Type B pancreatic cell (in vitro differentiated cells): ENCODE measurements at regions not wholly inside any gene's neighbourhood (a gene's known extent, or its start where the extent isn't known, plus 50 kb on each side); places are given as distances from the start of the nearest gene placed in this dataset.

Source experiments
- DNase-seq: peaks from one replicate; pipeline ENCODE4 v3.0.0; 2021; ENCODE audit warnings: mixed read lengths; ENCODE audit not compliant: unreplicated experiment; ENCODE audit errors: extremely low spot score
- H3K27ac Mint-ChIP-seq: 2 replicates; pipeline ENCODE4 v1.8.0; 2021; ENCODE audit warnings: mild to moderate bottlenecking, mixed read lengths
- H3K27me3 Mint-ChIP-seq: 2 replicates; pipeline ENCODE4 v1.8.0; 2021; ENCODE audit warnings: mixed read lengths
- H3K36me3 Mint-ChIP-seq: 2 replicates; pipeline ENCODE4 v1.8.0; 2021; ENCODE audit warnings: mixed read lengths
- H3K4me1 Mint-ChIP-seq: one replicate; pipeline ENCODE4 v1.8.0; 2021; ENCODE audit warnings: mixed read lengths; ENCODE audit not compliant: unreplicated experiment
- H3K4me3 Mint-ChIP-seq: 2 replicates; pipeline ENCODE4 v1.8.0; 2021; ENCODE audit warnings: mild to moderate bottlenecking, mixed read lengths
- H3K9me3 Mint-ChIP-seq: 2 replicates; pipeline ENCODE4 v1.8.0; 2021; ENCODE audit warnings: mixed read lengths
- TF ChIP-seq, protein P1 (sequence below): fragments of 200-600 bp; sonication (generic); conservative IDR thresholded peaks from 2 replicates; pipeline ENCODE4 v1.5.0; 2021; ENCODE audit warnings: antibody characterized with exemption, mild to moderate bottlenecking

DNA sequence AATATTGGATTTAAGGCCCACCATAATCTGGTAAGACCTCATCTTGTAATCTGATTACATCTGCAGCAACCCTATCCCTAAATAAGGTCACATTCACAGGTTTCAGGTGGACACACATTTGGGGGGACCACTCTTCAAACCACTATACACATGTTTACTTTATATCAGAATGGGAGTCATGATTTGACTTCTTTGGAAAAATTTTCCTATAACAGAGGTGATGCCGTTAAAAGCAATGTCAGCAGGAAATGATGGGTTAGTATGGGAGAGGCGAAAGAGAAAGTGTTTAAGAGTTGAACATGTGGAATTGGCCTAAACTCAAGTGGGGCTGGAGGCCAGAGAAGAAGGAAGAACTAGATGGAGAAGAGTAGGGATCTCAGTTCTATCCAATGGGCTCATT is 281.7 kb upstream of the ERCC4 start:
- Mint-ChIP-seq H3K9me3 (peaks cover 9% of the 10 kb centered on the region), H3K27me3 (peaks cover 6% of the 10 kb centered on the region), H3K4me1 (peaks cover 5% of the 10 kb centered on the region), H3K4me3 (no peak overlapping the region), H3K36me3 (no peaks in the 10 kb centered on the region), H3K27ac (no peak overlapping the region)
- DNase-seq = no peak
- TF ChIP-seq, protein P1, sequence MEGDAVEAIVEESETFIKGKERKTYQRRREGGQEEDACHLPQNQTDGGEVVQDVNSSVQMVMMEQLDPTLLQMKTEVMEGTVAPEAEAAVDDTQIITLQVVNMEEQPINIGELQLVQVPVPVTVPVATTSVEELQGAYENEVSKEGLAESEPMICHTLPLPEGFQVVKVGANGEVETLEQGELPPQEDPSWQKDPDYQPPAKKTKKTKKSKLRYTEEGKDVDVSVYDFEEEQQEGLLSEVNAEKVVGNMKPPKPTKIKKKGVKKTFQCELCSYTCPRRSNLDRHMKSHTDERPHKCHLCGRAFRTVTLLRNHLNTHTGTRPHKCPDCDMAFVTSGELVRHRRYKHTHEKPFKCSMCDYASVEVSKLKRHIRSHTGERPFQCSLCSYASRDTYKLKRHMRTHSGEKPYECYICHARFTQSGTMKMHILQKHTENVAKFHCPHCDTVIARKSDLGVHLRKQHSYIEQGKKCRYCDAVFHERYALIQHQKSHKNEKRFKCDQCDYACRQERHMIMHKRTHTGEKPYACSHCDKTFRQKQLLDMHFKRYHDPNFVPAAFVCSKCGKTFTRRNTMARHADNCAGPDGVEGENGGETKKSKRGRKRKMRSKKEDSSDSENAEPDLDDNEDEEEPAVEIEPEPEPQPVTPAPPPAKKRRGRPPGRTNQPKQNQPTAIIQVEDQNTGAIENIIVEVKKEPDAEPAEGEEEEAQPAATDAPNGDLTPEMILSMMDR = no peak

DNA sequence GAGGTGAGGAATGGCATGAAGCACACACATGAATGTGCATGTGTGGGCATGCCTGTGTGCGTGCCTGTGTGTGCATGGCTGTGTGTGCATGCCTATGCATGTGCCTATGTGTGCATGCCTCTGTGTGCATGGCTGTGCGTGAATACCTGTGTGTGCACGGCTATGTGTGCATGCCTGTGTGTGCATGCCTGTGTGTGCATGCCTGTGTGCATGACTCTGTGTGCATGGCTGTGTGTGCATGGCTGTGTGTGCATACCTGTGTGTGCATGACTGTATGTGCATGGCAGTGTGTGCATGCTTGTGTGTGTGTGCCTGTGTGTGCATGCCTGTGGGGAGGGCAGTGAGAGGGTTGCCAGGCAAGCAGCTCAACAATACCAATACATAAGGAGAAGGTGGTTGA is 276.5 kb upstream of the ERCC4 start:
- Mint-ChIP-seq H3K36me3 (no peaks in the 10 kb centered on the region), H3K27ac (no peak overlapping the region), H3K27me3 (peaks cover 19% of the 10 kb centered on the region), H3K9me3 (no peaks in the 10 kb centered on the region), H3K4me3 (no peak overlapping the region), H3K4me1 (peaks cover 13% of the 10 kb centered on the region)
- TF ChIP-seq, protein P1 = no peak
- DNase-seq = no peak

DNA sequence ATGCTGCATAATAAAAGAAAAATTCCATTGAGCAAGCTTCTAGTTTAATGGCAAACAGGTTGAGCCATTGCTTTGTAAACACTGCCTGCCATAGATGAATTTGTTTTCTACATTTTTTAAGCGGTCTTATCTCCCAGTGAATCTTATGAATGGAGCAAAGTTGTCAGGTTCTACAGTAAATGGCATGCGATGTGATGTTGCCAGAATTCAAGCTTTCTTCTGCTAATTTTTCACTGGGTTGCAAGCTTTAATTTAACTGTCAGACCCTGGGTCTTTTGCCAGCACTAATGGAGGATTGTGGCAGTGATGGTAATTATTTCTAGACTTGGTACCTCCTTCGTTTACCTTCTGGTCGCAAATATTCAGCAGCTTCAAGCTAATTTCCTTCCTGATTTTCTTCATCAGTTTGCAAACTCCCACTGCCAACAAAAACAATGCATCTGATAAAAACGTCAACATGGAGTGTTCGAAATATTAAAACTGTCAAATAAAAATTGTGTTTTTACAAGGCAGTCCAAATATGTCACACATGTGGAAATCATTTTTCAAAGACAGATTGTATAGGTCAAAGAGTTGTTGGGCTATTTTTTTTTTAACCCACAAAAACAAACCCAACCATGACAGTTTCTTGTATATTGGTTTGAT is 274.2 kb upstream of the ERCC4 start:
- H3K27ac Mint-ChIP-seq = no peak overlapping the region
- no peaks in the 10 kb centered on the region for H3K9me3 Mint-ChIP-seq
- peaks cover 13% of the 10 kb centered on the region for H3K4me1 Mint-ChIP-seq
- no peak for DNase-seq
- peaks cover 25% of the 10 kb centered on the region for H3K27me3 Mint-ChIP-seq
- no peaks in the 10 kb centered on the region for H3K36me3 Mint-ChIP-seq
- no peak overlapping the region for H3K4me3 Mint-ChIP-seq
- TF ChIP-seq, protein P1 = no peak

DNA sequence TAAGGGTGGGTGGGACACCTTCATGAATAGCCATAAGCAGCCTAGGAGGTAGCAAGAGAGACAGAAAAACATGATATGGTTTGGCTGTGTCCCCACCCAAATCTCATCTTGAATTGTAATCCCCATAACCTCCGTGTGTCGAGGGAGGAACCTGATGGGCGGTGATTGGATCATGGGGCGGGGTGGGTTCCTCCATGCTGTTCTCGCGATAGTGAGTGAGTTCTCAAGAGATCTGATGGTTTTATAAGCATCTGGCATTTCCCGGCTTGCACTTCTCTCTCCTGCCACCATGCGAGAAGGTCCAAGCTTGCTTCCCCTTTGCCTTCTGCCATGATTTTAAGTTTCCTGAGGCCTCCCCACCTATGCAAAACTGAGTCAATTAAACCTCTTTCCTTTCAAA is 259.1 kb upstream of the ERCC4 start:
- no peak overlapping the region for H3K27ac Mint-ChIP-seq
- TF ChIP-seq, protein P1 = no peak
- no peaks in the 10 kb centered on the region for H3K4me1 Mint-ChIP-seq
- no peaks in the 10 kb centered on the region for H3K9me3 Mint-ChIP-seq
- H3K27me3 Mint-ChIP-seq = peaks cover 5% of the 10 kb centered on the region
- H3K4me3 Mint-ChIP-seq = no peak overlapping the region
- no peaks in the 10 kb centered on the region for H3K36me3 Mint-ChIP-seq
- no peak for DNase-seq

DNA sequence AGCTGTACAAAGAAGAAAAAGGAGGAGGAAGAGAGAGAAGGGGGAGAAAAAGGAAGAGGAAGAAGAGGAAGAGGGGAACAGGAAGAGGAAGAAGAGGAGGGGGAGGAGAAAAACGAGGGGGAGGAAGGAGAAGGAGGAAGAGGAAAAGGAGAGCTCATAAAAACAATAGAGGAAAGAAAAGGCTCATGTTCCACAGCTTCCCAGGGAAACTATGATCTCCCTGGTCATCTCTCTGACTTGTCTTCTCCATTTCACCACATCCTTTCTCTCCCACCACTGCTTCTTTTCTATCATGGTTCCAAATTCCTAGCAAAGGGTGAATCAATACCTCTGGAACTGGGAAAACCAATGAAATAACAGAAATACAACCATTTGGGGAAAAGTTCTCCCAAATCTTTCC is 254.1 kb upstream of the ERCC4 start:
- no peak for DNase-seq
- TF ChIP-seq, protein P1 = no peak
- H3K4me3 Mint-ChIP-seq = no peak overlapping the region
- H3K27ac Mint-ChIP-seq = no peak overlapping the region
- H3K27me3 Mint-ChIP-seq = peaks cover 8% of the 10 kb centered on the region
- H3K36me3 Mint-ChIP-seq = no peaks in the 10 kb centered on the region
- no peaks in the 10 kb centered on the region for H3K4me1 Mint-ChIP-seq
- no peaks in the 10 kb centered on the region for H3K9me3 Mint-ChIP-seq

DNA sequence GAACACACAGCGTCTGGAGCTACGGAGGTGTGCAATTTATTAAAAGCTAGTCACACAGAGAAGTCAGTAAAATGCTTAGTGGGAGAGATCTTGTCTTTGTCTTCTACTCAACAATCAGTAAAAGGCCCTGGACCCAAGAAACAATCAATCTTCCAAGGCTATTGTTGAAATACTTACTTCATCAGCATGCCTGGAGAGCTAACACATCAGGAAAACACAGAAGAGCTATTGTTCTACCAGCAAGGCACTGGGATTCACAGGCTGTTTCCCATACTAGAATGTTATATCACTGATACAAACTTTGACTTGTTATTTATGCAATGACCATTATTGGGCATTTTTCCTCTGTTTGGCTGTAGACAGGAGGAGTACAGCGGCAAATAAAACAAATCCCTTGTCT is 247.8 kb upstream of the ERCC4 start:
- no peaks in the 10 kb centered on the region for H3K4me1 Mint-ChIP-seq
- H3K27me3 Mint-ChIP-seq = peaks cover 4% of the 10 kb centered on the region
- H3K27ac Mint-ChIP-seq = no peak overlapping the region
- H3K4me3 Mint-ChIP-seq = no peak overlapping the region
- TF ChIP-seq, protein P1 = no peak
- H3K9me3 Mint-ChIP-seq = no peaks in the 10 kb centered on the region
- H3K36me3 Mint-ChIP-seq = no peaks in the 10 kb centered on the region
- no peak for DNase-seq
